Body of pancreas (tissue), 4 donors: ENCODE measurements at regions not wholly inside any gene's neighbourhood (a gene's known extent, or its start where the extent isn't known, plus 50 kb on each side); places are given as distances from the start of the nearest gene placed in this dataset.

Experiments
- ATAC-seq: fragments of 150-250 bp; one replicate; pipeline ENCODE4 v1.9.1; 2016
- DNase-seq, 4 donors: peaks; one replicate each; pipeline ENCODE4 v3.0.0-alpha.2; 2019
- H3K27ac ChIP-seq, 4 donors: fragments of 200-600 bp; sonication (generic); 1 replicate in 3 of 4; 2 replicates in 1 of 4; pipeline versions ENCODE4 v1.5.1 to v1.6.1; 2016 to 2019; ENCODE audit warnings: mild to moderate bottlenecking in 1 of 4, mixed read lengths in 1 of 4, moderate library complexity in 1 of 4
- H3K27me3 ChIP-seq, 2 donors: fragments of 200-600 bp; sonication (generic); one replicate each; pipeline ENCODE4 v1.6.0; 2016; ENCODE audit warnings: mild to moderate bottlenecking in 1 of 2
- H3K36me3 ChIP-seq, 2 donors: fragments of 200-600 bp; sonication (generic); replicated peaks in 1 of 2; 2 replicates each; pipeline ENCODE4 v1.5.1; 2016; ENCODE audit warnings: low read depth in 2 of 2; ENCODE audit not compliant: insufficient read depth in 1 of 2
- H3K4me1 ChIP-seq: fragments of 200-600 bp; sonication (generic); one replicate; pipeline ENCODE4 v1.6.0; 2016
- H3K4me3 ChIP-seq, 2 donors: fragments of 200-600 bp; sonication (generic); 1 replicate in 1 of 2; 2 replicates in 1 of 2; pipeline ENCODE4 v1.5.1; 2016 to 2019
- H3K9me3 ChIP-seq, 3 donors: fragments of 200-600 bp; sonication (generic); 1 replicate in 2 of 3; 2 replicates in 1 of 3; pipeline ENCODE4 v1.5.1; 2016
- POLR2A ChIP-seq, 3 donors: fragments of 450-650 bp; IDR thresholded peaks; one replicate each; pipeline ENCODE4 v1.6.1; 2016; ENCODE audit warnings: antibody characterized with exemption in 3 of 3, mild to moderate bottlenecking in 2 of 3
- WGBS, 2 donors: methylation state at CpG; one replicate each; pipeline ENCODE4 v1.1.5; 2017; 5-methylcytosine and 5-hydroxymethylcytosine counted together
- intact Hi-C: fragments of 100-400 bp; cut with DNase I; formaldehyde crosslinking; loops from one replicate; pipeline ENCODE4 v1.15.1; 2023
- TF ChIP-seq, protein P1 (sequence below), 7 experiments: fragments of 450-650 bp in 4 of 7; fragments of 200-600 bp in 3 of 7; sonication (generic) in 3 of 7; IDR thresholded peaks; one replicate each; pipeline ENCODE4 v1.5.1; 2016 to 2019; ENCODE audit warnings: antibody characterized with exemption in 7 of 7

- ATAC-seq, result no peak
- Histone ChIP-seq H3K9me3 (no peaks in the 10 kb centered on the region), H3K36me3 (no peaks in the 10 kb centered on the region), H3K4me3 (no peak overlapping the region), H3K27me3 (no peaks in the 10 kb centered on the region), H3K27ac (no peak overlapping the region), H3K4me1 (no peaks in the 10 kb centered on the region)
- no peak for TF ChIP-seq POLR2A (IDR thresholded peaks at IDR 0.05)
- TF ChIP-seq, protein P1, sequence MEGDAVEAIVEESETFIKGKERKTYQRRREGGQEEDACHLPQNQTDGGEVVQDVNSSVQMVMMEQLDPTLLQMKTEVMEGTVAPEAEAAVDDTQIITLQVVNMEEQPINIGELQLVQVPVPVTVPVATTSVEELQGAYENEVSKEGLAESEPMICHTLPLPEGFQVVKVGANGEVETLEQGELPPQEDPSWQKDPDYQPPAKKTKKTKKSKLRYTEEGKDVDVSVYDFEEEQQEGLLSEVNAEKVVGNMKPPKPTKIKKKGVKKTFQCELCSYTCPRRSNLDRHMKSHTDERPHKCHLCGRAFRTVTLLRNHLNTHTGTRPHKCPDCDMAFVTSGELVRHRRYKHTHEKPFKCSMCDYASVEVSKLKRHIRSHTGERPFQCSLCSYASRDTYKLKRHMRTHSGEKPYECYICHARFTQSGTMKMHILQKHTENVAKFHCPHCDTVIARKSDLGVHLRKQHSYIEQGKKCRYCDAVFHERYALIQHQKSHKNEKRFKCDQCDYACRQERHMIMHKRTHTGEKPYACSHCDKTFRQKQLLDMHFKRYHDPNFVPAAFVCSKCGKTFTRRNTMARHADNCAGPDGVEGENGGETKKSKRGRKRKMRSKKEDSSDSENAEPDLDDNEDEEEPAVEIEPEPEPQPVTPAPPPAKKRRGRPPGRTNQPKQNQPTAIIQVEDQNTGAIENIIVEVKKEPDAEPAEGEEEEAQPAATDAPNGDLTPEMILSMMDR (IDR thresholded peaks at IDR 0.05), result no peak
- DNase-seq, result no peak
- WGBS, 2 donors, result 80 to 85% methylated on average over 1 of the region's 1 CpG
- intact Hi-C loops, result no loop called here
Observed at GRCh38 chr7:81433206-81433605, 336.6 kb downstream of the HGF start.

GRCh38 chr7:81430761-81431160, 339.1 kb downstream of the HGF start:
- DNase-seq (no peak), ATAC-seq (no peak)
- Histone ChIP-seq H3K27me3 (no peaks in the 10 kb centered on the region), H3K4me3 (no peak overlapping the region), H3K27ac (no peak overlapping the region), H3K36me3 (no peaks in the 10 kb centered on the region), H3K4me1 (no peaks in the 10 kb centered on the region), H3K9me3 (no peaks in the 10 kb centered on the region)
- WGBS, 2 donors, result 61 to 67% methylated on average over 1 of the region's 1 CpG
- intact Hi-C loops, result no loop called here
- TF ChIP-seq, protein P1 (IDR thresholded peaks at IDR 0.05), result no peak
- no peak for TF ChIP-seq POLR2A (IDR thresholded peaks at IDR 0.05)

- Histone ChIP-seq H3K27me3 (no peaks in the 10 kb centered on the region), H3K9me3 (no peaks in the 10 kb centered on the region), H3K4me3 (no peak overlapping the region), H3K4me1 (no peaks in the 10 kb centered on the region), H3K27ac (no peak overlapping the region), H3K36me3 (no peaks in the 10 kb centered on the region)
- 73 to 79% methylated on average over 6 of the region's 6 CpGs for WGBS, 2 donors
- TF ChIP-seq POLR2A (IDR thresholded peaks at IDR 0.05), result no peak
- TF ChIP-seq, protein P1 (IDR thresholded peaks at IDR 0.05), result no peak
- intact Hi-C loops, result no loop called here
- ATAC-seq (no peak), DNase-seq (no peak)
Observed at GRCh38 chr7:81430150-81430549, 339.7 kb downstream of the HGF start.

DNA sequence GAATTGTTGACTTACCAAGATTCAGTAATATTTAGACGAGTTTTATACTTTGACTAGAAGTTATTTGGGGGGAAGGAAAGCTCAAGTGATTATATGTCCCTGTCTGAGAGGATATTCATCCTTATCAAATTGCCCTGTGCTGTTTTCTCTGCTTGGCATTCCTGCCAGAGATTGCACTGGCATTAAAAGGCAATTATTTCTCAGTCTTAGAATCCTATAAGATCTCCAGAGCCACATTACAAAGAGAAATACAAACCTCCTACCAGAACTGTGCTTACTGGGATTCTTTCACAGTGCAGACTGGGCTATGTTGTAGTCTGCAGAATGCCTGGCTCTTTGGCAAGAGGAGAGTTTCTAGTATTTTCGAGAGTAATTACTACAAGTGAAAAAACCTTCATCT, 342.4 kb downstream of the HGF start:
- ATAC-seq, result no peak
- Histone ChIP-seq H3K27ac (no peak overlapping the region), H3K27me3 (no peaks in the 10 kb centered on the region), H3K9me3 (no peaks in the 10 kb centered on the region), H3K4me1 (no peaks in the 10 kb centered on the region), H3K36me3 (no peaks in the 10 kb centered on the region), H3K4me3 (no peak overlapping the region)
- TF ChIP-seq, protein P1 (IDR thresholded peaks at IDR 0.05), result no peak
- no peak for TF ChIP-seq POLR2A (IDR thresholded peaks at IDR 0.05)
- whole genome bisulfite sequencing, 2 donors, result 53 to 59% methylated on average over 2 of the region's 2 CpGs
- no peak for DNase-seq
- intact Hi-C loops, result no loop called here

- Histone ChIP-seq H3K36me3 (no peaks in the 10 kb centered on the region), H3K27ac (no peak overlapping the region), H3K4me1 (no peaks in the 10 kb centered on the region), H3K27me3 (no peaks in the 10 kb centered on the region), H3K9me3 (no peaks in the 10 kb centered on the region), H3K4me3 (no peak overlapping the region)
- TF ChIP-seq POLR2A (IDR thresholded peaks at IDR 0.05), result no peak
- TF ChIP-seq, protein P1 (IDR thresholded peaks at IDR 0.05), result no peak
- ATAC-seq (no peak), DNase-seq (no peak)
- intact Hi-C loops, result no loop called here
- 84 to 89% methylated on average over 5 of the region's 5 CpGs for WGBS, 2 donors
Observed at GRCh38 chr7:81420526-81421226, 349.2 kb downstream of the HGF start.
